Testis (tissue), 2 donors: ENCODE measurements at regions not wholly inside any gene's neighbourhood (a gene's known extent, or its start where the extent isn't known, plus 50 kb on each side); places are given as distances from the start of the nearest gene placed in this dataset.

ENCODE experiments used
- DNase-seq: peaks from one replicate; pipeline ENCODE4 v3.0.0-alpha.2; 2019
- H3K27ac ChIP-seq, 2 donors: fragments of 200-600 bp; sonication (generic); one replicate each; pipeline ENCODE4 v1.5.1; 2019
- H3K27me3 ChIP-seq: fragments of 200-600 bp; sonication (generic); one replicate; pipeline ENCODE4 v1.5.1; 2019
- H3K36me3 ChIP-seq: fragments of 200-600 bp; sonication (generic); one replicate; pipeline ENCODE4 v1.5.1; 2017; ENCODE audit warnings: low read depth; ENCODE audit errors: missing control alignments
- H3K4me1 ChIP-seq: fragments of 200-600 bp; sonication (generic); one replicate; pipeline ENCODE4 v1.5.1; 2019
- H3K4me3 ChIP-seq, 2 donors: fragments of 200-600 bp; sonication (generic); one replicate each; pipeline ENCODE4 v1.5.1; 2017 to 2019
- H3K9me3 ChIP-seq: fragments of 200-600 bp; sonication (generic); one replicate; pipeline ENCODE4 v1.5.1; 2017
- POLR2A ChIP-seq: fragments of 450-650 bp; IDR thresholded peaks from one replicate; pipeline ENCODE4 v1.6.1; 2017; ENCODE audit warnings: antibody characterized with exemption, mild to moderate bottlenecking, moderate library complexity
- WGBS, 2 donors: methylation state at CpG; one replicate each; pipeline ENCODE4 v1.1.5; 2018; 5-methylcytosine and 5-hydroxymethylcytosine counted together
- intact Hi-C: fragments of 100-400 bp; cut with DNase I; formaldehyde crosslinking; loops from one replicate; pipeline ENCODE4 v1.15.1; 2023; ENCODE audit warnings: low total_unique reads
- TF ChIP-seq, protein P1 (sequence below), 3 experiments: fragments of 450-650 bp in 2 of 3; fragments of 200-600 bp in 1 of 3; sonication (generic) in 1 of 3; IDR thresholded peaks; one replicate each; pipeline ENCODE4 v1.5.1; 2016 to 2019; ENCODE audit warnings: antibody characterized with exemption in 3 of 3, mild to moderate bottlenecking in 2 of 3, moderate library complexity in 1 of 3

- Histone ChIP-seq H3K4me3 (no peak overlapping the region), H3K4me1 (no peaks in the 10 kb centered on the region), H3K27me3 (no peaks in the 10 kb centered on the region), H3K27ac (no peak overlapping the region), H3K36me3 (no peaks in the 10 kb centered on the region), H3K9me3 (no peaks in the 10 kb centered on the region)
- WGBS, 2 donors = 66 to 79% methylated on average over 2 of the region's 2 CpGs
- TF ChIP-seq POLR2A = no peak
- TF ChIP-seq, protein P1, sequence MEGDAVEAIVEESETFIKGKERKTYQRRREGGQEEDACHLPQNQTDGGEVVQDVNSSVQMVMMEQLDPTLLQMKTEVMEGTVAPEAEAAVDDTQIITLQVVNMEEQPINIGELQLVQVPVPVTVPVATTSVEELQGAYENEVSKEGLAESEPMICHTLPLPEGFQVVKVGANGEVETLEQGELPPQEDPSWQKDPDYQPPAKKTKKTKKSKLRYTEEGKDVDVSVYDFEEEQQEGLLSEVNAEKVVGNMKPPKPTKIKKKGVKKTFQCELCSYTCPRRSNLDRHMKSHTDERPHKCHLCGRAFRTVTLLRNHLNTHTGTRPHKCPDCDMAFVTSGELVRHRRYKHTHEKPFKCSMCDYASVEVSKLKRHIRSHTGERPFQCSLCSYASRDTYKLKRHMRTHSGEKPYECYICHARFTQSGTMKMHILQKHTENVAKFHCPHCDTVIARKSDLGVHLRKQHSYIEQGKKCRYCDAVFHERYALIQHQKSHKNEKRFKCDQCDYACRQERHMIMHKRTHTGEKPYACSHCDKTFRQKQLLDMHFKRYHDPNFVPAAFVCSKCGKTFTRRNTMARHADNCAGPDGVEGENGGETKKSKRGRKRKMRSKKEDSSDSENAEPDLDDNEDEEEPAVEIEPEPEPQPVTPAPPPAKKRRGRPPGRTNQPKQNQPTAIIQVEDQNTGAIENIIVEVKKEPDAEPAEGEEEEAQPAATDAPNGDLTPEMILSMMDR (IDR thresholded peaks at IDR 0.05) = no peak
- no peak for DNase-seq
- intact Hi-C loops = no loop called here
Observed at GRCh38 chr22:22830193-22830592, 57.4 kb upstream of the IGLL5 start.

- Histone ChIP-seq H3K9me3 (no peaks in the 10 kb centered on the region), H3K4me1 (no peaks in the 10 kb centered on the region), H3K27ac (no peak overlapping the region), H3K36me3 (no peaks in the 10 kb centered on the region), H3K27me3 (no peaks in the 10 kb centered on the region), H3K4me3 (no peak overlapping the region)
- WGBS, 2 donors = 93 to 95% methylated on average over 1 of the region's 1 CpG
- intact Hi-C loops = no loop called here
- no peak for DNase-seq
- no peak for TF ChIP-seq POLR2A
Observed at GRCh38 chr22:22830957-22831688, 56.5 kb upstream of the IGLL5 start.

GRCh38 chr22:22833059-22833458, 54.6 kb upstream of the IGLL5 start:
- Histone ChIP-seq H3K36me3 (no peaks in the 10 kb centered on the region), H3K4me1 (no peaks in the 10 kb centered on the region), H3K27me3 (no peaks in the 10 kb centered on the region), H3K27ac (no peak overlapping the region), H3K4me3 (no peak overlapping the region), H3K9me3 (no peaks in the 10 kb centered on the region)
- TF ChIP-seq POLR2A = no peak
- TF ChIP-seq, protein P1 (IDR thresholded peaks at IDR 0.05) = no peak
- DNase-seq = no peak
- 90 to 91% methylated on average over 3 of the region's 3 CpGs for WGBS, 2 donors
- intact Hi-C loops = no loop called here

DNA sequence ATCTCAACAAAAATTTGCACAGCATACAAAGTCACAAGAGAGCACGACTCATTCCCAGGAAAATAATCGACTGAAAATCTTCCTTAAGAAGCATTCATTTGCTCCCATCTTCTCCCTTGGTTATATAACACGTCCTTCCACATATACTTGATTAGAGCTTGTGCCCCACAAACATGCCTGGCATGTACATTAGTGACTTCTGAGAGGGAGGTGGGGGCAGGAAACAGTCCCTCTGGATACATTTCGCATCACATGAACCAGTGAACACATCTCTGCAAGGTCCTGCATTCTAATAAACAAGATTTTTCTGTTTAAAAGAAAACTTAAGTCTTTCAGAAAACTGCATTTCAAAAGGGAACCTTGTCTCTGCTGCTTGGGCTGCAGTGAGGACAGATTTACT, 54.1 kb upstream of the IGLL5 start:
- H3K27me3 ChIP-seq = no peaks in the 10 kb centered on the region
- WGBS, 2 donors = 80 to 88% methylated on average over 4 of the region's 4 CpGs
- intact Hi-C loops = no loop called here
- no peaks in the 10 kb centered on the region for H3K4me1 ChIP-seq
- DNase-seq = no peak
- TF ChIP-seq, protein P1 (IDR thresholded peaks at IDR 0.05) = no peak
- no peak for TF ChIP-seq POLR2A
- no peak overlapping the region for H3K4me3 ChIP-seq
- no peak overlapping the region for H3K27ac ChIP-seq
- no peaks in the 10 kb centered on the region for H3K9me3 ChIP-seq
- no peaks in the 10 kb centered on the region for H3K36me3 ChIP-seq

DNA sequence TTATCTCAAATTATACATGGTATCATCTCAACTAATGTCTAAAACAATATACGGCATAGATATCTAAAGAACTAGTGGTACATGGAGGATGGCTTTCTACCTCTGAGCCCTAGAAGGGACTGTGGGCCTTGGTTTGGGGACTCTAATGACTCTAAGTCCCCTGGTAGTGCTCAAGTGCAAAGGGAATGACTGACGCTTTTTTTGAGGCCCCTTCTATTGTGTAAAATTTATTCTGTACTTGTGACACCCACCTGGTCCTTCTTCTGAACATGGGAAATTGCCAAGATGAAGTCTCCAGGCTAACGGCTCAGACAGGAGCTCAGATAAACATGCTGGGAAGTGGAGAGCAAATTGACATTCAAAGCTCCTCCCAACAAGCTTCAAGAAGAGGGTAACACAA, 53.4 kb upstream of the IGLL5 start:
- TF ChIP-seq POLR2A = no peak
- TF ChIP-seq, protein P1 (IDR thresholded peaks at IDR 0.05) = no peak
- WGBS, 2 donors = 57 to 73% methylated on average over 3 of the region's 3 CpGs
- no peak for DNase-seq
- Histone ChIP-seq H3K4me3 (no peak overlapping the region), H3K27me3 (no peaks in the 10 kb centered on the region), H3K36me3 (no peaks in the 10 kb centered on the region), H3K9me3 (no peaks in the 10 kb centered on the region), H3K27ac (no peak overlapping the region), H3K4me1 (no peaks in the 10 kb centered on the region)
- intact Hi-C loops = no loop called here
